Kidney epithelial cell (primary cell): ENCODE measurements at regions not wholly inside any gene's neighbourhood (a gene's known extent, or its start where the extent isn't known, plus 50 kb on each side); places are given as distances from the start of the nearest gene placed in this dataset.

Experiments used
- DNase-seq: peaks from one replicate; pipeline ENCODE4 v3.0.0-alpha.2; 2010; ENCODE audit warnings: low read depth
- H3K27me3 ChIP-seq: 2 replicates; pipeline ENCODE4 v1.6.0; 2011; ENCODE audit warnings: low read length; ENCODE audit not compliant: control insufficient read depth, insufficient read depth
- H3K36me3 ChIP-seq: 2 replicates; pipeline ENCODE4 v1.5.1; 2011; ENCODE audit warnings: low read length; ENCODE audit not compliant: control insufficient read depth, insufficient read depth
- H3K4me3 ChIP-seq: 2 replicates; pipeline ENCODE4 v1.5.1; 2011; ENCODE audit warnings: low read depth, mild to moderate bottlenecking, control low read depth, low read length
- CTCF ChIP-seq: IDR thresholded peaks from 2 replicates; pipeline ENCODE4 v1.5.1; 2011; ENCODE audit warnings: mild to moderate bottlenecking, moderate library complexity, low read length, control low read depth, inconsistent platforms; ENCODE audit not compliant: insufficient read depth, poor library complexity, severe bottlenecking

GRCh38 chr1:221823561-221823960 lies 81.7 kb upstream of the DUSP10 start:
- no peak for TF ChIP-seq CTCF
- no peaks in the 10 kb centered on the region for H3K36me3 ChIP-seq
- H3K4me3 ChIP-seq: no peak overlapping the region
- H3K27me3 ChIP-seq: no peaks in the 10 kb centered on the region
- DNase-seq: peak; percentile 28

- Histone ChIP-seq H3K4me3 (no peak overlapping the region), H3K27me3 (no peaks in the 10 kb centered on the region), H3K36me3 (no peaks in the 10 kb centered on the region)
- no peak for DNase-seq
- TF ChIP-seq CTCF: no peak
These were observed 81.3 kb upstream of the DUSP10 start for GRCh38 chr1:221823149-221823548.

- no peaks in the 10 kb centered on the region for H3K36me3 ChIP-seq
- TF ChIP-seq CTCF: no peak
- H3K4me3 ChIP-seq: no peak overlapping the region
- DNase-seq: no peak
- H3K27me3 ChIP-seq: no peaks in the 10 kb centered on the region
These were observed 80.7 kb upstream of the DUSP10 start for GRCh38 chr1:221822591-221822990.

- no peak overlapping the region for H3K4me3 ChIP-seq
- no peaks in the 10 kb centered on the region for H3K27me3 ChIP-seq
- peak; percentile 96 for DNase-seq
- H3K36me3 ChIP-seq: no peaks in the 10 kb centered on the region
- no peak for TF ChIP-seq CTCF
These were observed 75.0 kb upstream of the DUSP10 start for GRCh38 chr1:221816899-221817298.

- no peak for TF ChIP-seq CTCF
- Histone ChIP-seq H3K27me3 (no peaks in the 10 kb centered on the region), H3K4me3 (no peak overlapping the region), H3K36me3 (no peaks in the 10 kb centered on the region)
- DNase-seq: no peak
These were observed 73.8 kb upstream of the DUSP10 start for GRCh38 chr1:221815660-221816059.

- no peak for TF ChIP-seq CTCF
These were observed 72.0 kb upstream of the DUSP10 start for GRCh38 chr1:221813887-221814286.

More at GRCh38 chr1:221813887-221814286, 72.0 kb upstream of the DUSP10 start:
- no peak for DNase-seq
- H3K27me3 ChIP-seq: no peaks in the 10 kb centered on the region
- no peaks in the 10 kb centered on the region for H3K36me3 ChIP-seq
- H3K4me3 ChIP-seq: no peak overlapping the region
